ENCODE measurements at regions not wholly inside any gene's neighbourhood (a gene's known extent, or its start where the extent isn't known, plus 50 kb on each side); places are given as distances from the start of the nearest gene placed in this dataset.

- TF ChIP-seq, protein P1, sequence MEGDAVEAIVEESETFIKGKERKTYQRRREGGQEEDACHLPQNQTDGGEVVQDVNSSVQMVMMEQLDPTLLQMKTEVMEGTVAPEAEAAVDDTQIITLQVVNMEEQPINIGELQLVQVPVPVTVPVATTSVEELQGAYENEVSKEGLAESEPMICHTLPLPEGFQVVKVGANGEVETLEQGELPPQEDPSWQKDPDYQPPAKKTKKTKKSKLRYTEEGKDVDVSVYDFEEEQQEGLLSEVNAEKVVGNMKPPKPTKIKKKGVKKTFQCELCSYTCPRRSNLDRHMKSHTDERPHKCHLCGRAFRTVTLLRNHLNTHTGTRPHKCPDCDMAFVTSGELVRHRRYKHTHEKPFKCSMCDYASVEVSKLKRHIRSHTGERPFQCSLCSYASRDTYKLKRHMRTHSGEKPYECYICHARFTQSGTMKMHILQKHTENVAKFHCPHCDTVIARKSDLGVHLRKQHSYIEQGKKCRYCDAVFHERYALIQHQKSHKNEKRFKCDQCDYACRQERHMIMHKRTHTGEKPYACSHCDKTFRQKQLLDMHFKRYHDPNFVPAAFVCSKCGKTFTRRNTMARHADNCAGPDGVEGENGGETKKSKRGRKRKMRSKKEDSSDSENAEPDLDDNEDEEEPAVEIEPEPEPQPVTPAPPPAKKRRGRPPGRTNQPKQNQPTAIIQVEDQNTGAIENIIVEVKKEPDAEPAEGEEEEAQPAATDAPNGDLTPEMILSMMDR (IDR thresholded peaks at IDR 0.05), result no peak
- no peak overlapping the region for H3K4me3 ChIP-seq
- no peak for DNase-seq (ENCODE audit: low spot score)
- H3K27ac ChIP-seq, result no peak overlapping the region
These were observed 744.5 kb upstream of the LINC00305 start for GRCh38 chr18:64893349-64893748.

- TF ChIP-seq, protein P1 (IDR thresholded peaks at IDR 0.05), result no peak
- no peak overlapping the region for H3K27ac ChIP-seq
- no peak overlapping the region for H3K4me3 ChIP-seq
- no peak for DNase-seq (ENCODE audit: low spot score)
These were observed 740.1 kb upstream of the LINC00305 start for GRCh38 chr18:64888956-64889355.

- Histone ChIP-seq H3K27ac (no peak overlapping the region), H3K4me3 (no peak overlapping the region)
- no peak for DNase-seq (ENCODE audit: low spot score)
- TF ChIP-seq, protein P1 (IDR thresholded peaks at IDR 0.05), result no peak
These were observed 738.1 kb upstream of the LINC00305 start for GRCh38 chr18:64886995-64887394.

GRCh38 chr18:64882896-64883295 lies 734.0 kb upstream of the LINC00305 start:
- DNase-seq (ENCODE audit: low spot score), result no peak
- TF ChIP-seq, protein P1 (IDR thresholded peaks at IDR 0.05), result no peak
- H3K27ac ChIP-seq, result no peak overlapping the region
- H3K4me3 ChIP-seq, result no peak overlapping the region

GRCh38 chr18:64876833-64877232 lies 727.9 kb upstream of the LINC00305 start:
- DNase-seq (ENCODE audit: low spot score), result no peak
- TF ChIP-seq, protein P1 (IDR thresholded peaks at IDR 0.05), result no peak
- Histone ChIP-seq H3K27ac (no peak overlapping the region), H3K4me3 (no peak overlapping the region)

DNA sequence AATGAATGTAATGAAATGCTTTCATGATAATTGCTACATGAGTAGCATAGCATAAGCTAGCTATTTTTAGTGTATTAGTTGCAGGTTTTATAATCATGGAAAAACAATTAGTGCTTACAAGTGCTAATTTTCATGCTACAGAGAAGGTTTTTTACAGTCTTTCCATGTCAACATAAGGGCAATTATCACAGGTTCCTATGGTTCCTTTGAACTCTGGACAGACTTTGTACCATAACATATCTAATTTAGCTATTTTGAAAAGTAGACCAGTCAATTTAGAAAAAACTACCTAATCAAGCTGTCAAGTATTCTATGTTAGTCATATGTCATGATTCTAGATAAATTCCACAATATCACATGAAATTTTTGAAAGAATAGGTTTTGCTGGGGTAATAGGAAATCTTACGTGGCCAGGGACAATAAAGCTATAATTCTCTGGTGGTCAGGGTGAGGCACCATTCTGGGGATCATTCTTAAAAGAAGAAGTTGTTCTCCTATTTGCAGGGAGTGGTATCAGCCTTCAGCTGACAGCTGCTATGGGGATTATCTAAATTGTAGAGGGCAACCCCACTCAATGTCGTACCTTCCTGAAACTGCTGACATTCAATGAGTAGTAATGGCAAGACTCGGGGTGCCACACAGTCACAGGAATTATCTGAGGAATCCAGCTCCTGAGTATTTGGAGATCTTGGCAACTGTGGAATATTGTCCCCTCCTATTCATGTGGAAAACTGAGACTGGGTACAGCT lies 724.0 kb upstream of the LINC00305 start:
- TF ChIP-seq, protein P1 (IDR thresholded peaks at IDR 0.05), result no peak
- Histone ChIP-seq H3K4me3 (no peak overlapping the region), H3K27ac (no peak overlapping the region)
- DNase-seq (ENCODE audit: low spot score), result no peak

- Histone ChIP-seq H3K27ac (no peak overlapping the region), H3K4me3 (no peak overlapping the region)
- TF ChIP-seq, protein P1 (IDR thresholded peaks at IDR 0.05), result no peak
- DNase-seq (ENCODE audit: low spot score), result no peak
These were observed 705.2 kb upstream of the LINC00305 start for GRCh38 chr18:64854112-64854511.

Measured in coronary artery (tissue), 2 donors.